Stomach (tissue), 4 donors: ENCODE measurements at regions not wholly inside any gene's neighbourhood (a gene's known extent, or its start where the extent isn't known, plus 50 kb on each side); places are given as distances from the start of the nearest gene placed in this dataset.

Experiments used
- EP300 ChIP-seq: sonication (generic); formaldehyde crosslinking; IDR thresholded peaks from one replicate; pipeline ENCODE4 v1.6.1; 2017; ENCODE audit warnings: antibody characterized with exemption
- POLR2A ChIP-seq, 4 donors: fragments of 450-650 bp; IDR thresholded peaks; one replicate each; pipeline ENCODE4 v1.6.1; 2016; ENCODE audit warnings: antibody characterized with exemption in 4 of 4, control low read depth in 2 of 4, mild to moderate bottlenecking in 1 of 4, moderate library complexity in 1 of 4
- POLR2AphosphoS5 ChIP-seq, 3 donors: sonication (generic); formaldehyde crosslinking; IDR thresholded peaks; one replicate each; pipeline ENCODE4 v1.6.1; 2016; ENCODE audit warnings: antibody characterized with exemption in 3 of 3
- TF ChIP-seq, protein P1 (sequence below), 7 experiments: fragments of 450-650 bp in 4 of 7; fragments of 200-600 bp in 3 of 7; sonication (generic) in 3 of 7; IDR thresholded peaks; one replicate each; pipeline ENCODE4 v1.5.1; 2016 to 2019; ENCODE audit warnings: antibody characterized with exemption in 7 of 7, control low read depth in 2 of 7, mild to moderate bottlenecking in 1 of 7

DNA sequence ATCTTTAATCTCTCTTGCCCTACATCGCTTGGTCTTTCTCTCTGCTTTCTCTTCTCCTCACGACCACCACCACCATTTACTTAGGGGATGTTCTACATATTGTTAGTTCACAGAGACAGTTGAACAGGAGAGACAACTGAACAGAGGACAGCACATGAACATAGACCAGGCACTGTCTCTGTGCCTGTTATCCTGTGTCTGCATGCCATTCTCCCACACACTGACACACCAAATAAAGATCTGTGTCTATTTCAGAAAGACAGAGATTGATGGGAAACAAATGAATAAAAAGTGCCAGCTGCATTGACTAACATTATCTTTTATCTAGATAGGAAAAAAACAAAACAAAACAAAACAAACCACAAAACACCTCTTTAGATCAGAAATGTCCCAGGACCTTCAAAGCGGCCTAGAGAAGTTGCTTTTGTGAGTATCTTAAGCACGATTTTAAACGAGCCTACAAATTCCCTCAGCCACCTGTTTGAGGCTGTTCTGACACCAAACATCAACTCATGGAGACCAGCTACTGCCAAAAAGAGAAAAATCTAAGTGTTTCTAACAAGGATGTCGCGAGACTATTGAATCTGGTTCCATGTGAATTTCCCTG, 77.6 kb upstream of the PARP11 start:
- TF ChIP-seq, protein P1, sequence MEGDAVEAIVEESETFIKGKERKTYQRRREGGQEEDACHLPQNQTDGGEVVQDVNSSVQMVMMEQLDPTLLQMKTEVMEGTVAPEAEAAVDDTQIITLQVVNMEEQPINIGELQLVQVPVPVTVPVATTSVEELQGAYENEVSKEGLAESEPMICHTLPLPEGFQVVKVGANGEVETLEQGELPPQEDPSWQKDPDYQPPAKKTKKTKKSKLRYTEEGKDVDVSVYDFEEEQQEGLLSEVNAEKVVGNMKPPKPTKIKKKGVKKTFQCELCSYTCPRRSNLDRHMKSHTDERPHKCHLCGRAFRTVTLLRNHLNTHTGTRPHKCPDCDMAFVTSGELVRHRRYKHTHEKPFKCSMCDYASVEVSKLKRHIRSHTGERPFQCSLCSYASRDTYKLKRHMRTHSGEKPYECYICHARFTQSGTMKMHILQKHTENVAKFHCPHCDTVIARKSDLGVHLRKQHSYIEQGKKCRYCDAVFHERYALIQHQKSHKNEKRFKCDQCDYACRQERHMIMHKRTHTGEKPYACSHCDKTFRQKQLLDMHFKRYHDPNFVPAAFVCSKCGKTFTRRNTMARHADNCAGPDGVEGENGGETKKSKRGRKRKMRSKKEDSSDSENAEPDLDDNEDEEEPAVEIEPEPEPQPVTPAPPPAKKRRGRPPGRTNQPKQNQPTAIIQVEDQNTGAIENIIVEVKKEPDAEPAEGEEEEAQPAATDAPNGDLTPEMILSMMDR (IDR thresholded peaks at IDR 0.05) = no peak
- TF ChIP-seq POLR2AphosphoS5 (IDR thresholded peaks at IDR 0.05) (no peak), EP300 (no peak), POLR2A (IDR thresholded peaks at IDR 0.05) (no peak)
